ENCODE measurements at regions not wholly inside any gene's neighbourhood (a gene's known extent, or its start where the extent isn't known, plus 50 kb on each side); places are given as distances from the start of the nearest gene placed in this dataset.

DNA sequence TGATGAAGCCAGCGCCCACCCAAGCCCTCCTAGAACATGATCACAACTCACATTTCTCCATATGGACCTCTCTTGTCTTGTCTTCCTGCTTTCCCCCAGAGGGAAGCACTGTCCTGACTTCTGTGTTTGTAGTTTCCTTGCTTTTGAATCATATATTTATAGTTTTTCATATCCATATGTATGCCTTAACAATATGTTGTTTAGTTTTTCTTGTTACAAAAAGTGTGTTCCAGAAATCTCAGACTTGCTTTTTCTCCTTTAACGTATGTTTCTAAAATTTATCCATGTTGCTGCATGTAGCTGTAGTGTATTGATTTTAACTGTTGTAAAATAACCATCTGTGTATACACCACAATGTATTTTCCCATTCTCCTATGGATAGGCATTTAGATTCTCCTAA lies 182.0 kb upstream of the SMIM23 start:
- no peak overlapping the region for H3K4me3 ChIP-seq (IDR thresholded peaks at IDR 0.05; ENCODE audit: insufficient read depth, low read depth, low read length)
- H2AFZ ChIP-seq (ENCODE audit: low read depth), result no peak overlapping the region

DNA sequence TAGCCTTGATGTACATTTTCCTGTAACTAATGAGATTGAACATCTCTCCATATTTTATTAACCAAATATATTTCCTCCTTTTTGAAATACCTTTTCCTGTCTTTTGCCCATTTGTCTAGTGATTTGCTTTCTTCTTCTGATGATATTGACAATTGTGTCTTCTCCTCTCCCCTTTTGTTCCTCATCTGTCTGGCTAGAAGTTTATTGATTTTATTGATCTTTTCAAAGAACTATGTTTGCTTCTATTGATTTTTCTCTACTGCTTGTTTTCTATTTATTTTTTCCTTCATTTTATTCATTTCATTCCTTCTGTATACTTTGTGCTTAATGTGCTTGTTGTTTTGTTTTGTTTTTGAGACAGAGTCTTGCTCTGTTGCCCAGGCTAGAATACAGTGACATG lies 181.4 kb upstream of the SMIM23 start:
- TF ChIP-seq, protein P1, sequence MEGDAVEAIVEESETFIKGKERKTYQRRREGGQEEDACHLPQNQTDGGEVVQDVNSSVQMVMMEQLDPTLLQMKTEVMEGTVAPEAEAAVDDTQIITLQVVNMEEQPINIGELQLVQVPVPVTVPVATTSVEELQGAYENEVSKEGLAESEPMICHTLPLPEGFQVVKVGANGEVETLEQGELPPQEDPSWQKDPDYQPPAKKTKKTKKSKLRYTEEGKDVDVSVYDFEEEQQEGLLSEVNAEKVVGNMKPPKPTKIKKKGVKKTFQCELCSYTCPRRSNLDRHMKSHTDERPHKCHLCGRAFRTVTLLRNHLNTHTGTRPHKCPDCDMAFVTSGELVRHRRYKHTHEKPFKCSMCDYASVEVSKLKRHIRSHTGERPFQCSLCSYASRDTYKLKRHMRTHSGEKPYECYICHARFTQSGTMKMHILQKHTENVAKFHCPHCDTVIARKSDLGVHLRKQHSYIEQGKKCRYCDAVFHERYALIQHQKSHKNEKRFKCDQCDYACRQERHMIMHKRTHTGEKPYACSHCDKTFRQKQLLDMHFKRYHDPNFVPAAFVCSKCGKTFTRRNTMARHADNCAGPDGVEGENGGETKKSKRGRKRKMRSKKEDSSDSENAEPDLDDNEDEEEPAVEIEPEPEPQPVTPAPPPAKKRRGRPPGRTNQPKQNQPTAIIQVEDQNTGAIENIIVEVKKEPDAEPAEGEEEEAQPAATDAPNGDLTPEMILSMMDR (conservative IDR thresholded peaks at IDR 0.05; ENCODE audit: low read depth, low read length), result no peak
- Histone ChIP-seq H3K79me2 (ENCODE audit: insufficient read depth, low read depth) (no peaks in the 10 kb centered on the region), H3K4me2 (no peak overlapping the region), H4K20me1 (ENCODE audit: insufficient read depth) (no peaks in the 10 kb centered on the region), H3K4me3 (IDR thresholded peaks at IDR 0.05; ENCODE audit: insufficient read depth, low read depth, low read length) (no peak overlapping the region), H3K27ac (no peak overlapping the region), H3K4me1 (ENCODE audit: low read depth, poor library complexity, severe bottlenecking) (no peaks in the 10 kb centered on the region), H3K27me3 (ENCODE audit: insufficient read depth, low read depth) (no peaks in the 10 kb centered on the region), H3K9ac (no peak overlapping the region), H3K36me3 (ENCODE audit: insufficient read depth) (no peaks in the 10 kb centered on the region), H2AFZ (ENCODE audit: low read depth) (no peak overlapping the region)

More for the DNA sequence above, 182.0 kb upstream of the SMIM23 start:
- Histone ChIP-seq H3K27ac (no peak overlapping the region), H3K79me2 (ENCODE audit: insufficient read depth, low read depth) (no peaks in the 10 kb centered on the region), H3K36me3 (ENCODE audit: insufficient read depth) (no peaks in the 10 kb centered on the region), H4K20me1 (ENCODE audit: insufficient read depth) (no peaks in the 10 kb centered on the region), H3K4me1 (ENCODE audit: low read depth, poor library complexity, severe bottlenecking) (no peaks in the 10 kb centered on the region), H3K9ac (no peak overlapping the region), H3K4me2 (no peak overlapping the region), H3K27me3 (ENCODE audit: insufficient read depth, low read depth) (no peaks in the 10 kb centered on the region)
- TF ChIP-seq, protein P1 (conservative IDR thresholded peaks at IDR 0.05; ENCODE audit: low read depth, low read length), result no peak

DNA sequence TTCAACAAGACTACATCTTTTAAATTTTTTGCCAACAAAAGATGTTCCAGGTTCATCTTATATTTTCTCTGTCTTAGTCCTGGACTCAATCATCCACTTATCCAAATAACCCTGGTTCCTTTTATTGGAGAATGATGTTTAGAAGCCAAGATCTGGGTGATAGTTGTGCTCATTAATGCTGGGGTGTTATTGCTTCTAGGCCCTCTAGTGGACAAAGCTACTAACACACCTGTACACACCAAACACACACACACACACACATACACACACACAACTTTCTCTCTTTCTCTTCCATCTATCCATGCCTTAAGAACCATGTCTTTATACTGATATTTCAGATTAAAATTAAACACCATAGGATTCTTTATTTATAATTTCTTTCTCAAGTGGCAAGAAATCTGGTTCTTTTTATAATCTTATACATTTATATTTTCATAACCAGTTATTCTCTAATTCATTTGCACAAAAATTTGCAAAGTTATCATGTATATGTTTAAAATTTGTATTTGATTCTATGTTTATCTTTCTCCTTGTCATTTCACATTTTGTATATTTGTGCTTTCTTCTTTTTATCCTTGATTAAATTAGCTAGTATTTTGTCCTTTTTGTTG lies 179.1 kb upstream of the SMIM23 start:
- Histone ChIP-seq H3K4me2 (no peak overlapping the region), H3K79me2 (ENCODE audit: insufficient read depth, low read depth) (no peaks in the 10 kb centered on the region), H3K9ac (no peak overlapping the region), H3K4me1 (ENCODE audit: low read depth, poor library complexity, severe bottlenecking) (no peaks in the 10 kb centered on the region), H3K4me3 (IDR thresholded peaks at IDR 0.05; ENCODE audit: insufficient read depth, low read depth, low read length) (no peak overlapping the region), H4K20me1 (ENCODE audit: insufficient read depth) (no peaks in the 10 kb centered on the region), H2AFZ (ENCODE audit: low read depth) (no peak overlapping the region), H3K27ac (no peak overlapping the region), H3K27me3 (ENCODE audit: insufficient read depth, low read depth) (no peaks in the 10 kb centered on the region), H3K36me3 (ENCODE audit: insufficient read depth) (no peaks in the 10 kb centered on the region)
- TF ChIP-seq, protein P1 (conservative IDR thresholded peaks at IDR 0.05; ENCODE audit: low read depth, low read length), result peak; percentile 41; the same call in 1 of the 2 replicates

DNA sequence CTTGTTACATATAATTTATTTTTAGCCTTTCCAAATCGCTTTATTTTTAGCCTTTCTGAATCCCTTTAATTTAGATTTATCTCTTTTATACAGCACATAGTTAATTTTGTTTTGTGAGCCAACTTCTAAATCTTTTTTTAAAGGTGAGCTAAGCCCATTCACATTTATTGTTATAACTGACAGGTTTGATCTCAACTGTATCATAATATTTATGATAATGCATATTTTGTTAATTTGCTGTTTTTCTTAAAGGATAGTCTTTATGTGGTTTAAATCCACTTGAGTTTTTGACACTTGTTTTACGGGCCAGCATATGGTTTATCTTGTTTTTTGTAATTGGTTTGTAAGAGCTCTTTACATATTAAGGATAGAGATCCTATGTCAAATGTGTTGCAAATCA lies 177.8 kb upstream of the SMIM23 start:
- no peaks in the 10 kb centered on the region for H3K4me1 ChIP-seq (ENCODE audit: low read depth, poor library complexity, severe bottlenecking)
- H3K36me3 ChIP-seq (ENCODE audit: insufficient read depth), result no peaks in the 10 kb centered on the region
- H3K27me3 ChIP-seq (ENCODE audit: insufficient read depth, low read depth), result no peaks in the 10 kb centered on the region
- no peak overlapping the region for H3K4me3 ChIP-seq (IDR thresholded peaks at IDR 0.05; ENCODE audit: insufficient read depth, low read depth, low read length)
- TF ChIP-seq, protein P1 (conservative IDR thresholded peaks at IDR 0.05; ENCODE audit: low read depth, low read length), result no peak
- H4K20me1 ChIP-seq (ENCODE audit: insufficient read depth), result no peaks in the 10 kb centered on the region
- no peak overlapping the region for H2AFZ ChIP-seq (ENCODE audit: low read depth)
- H3K79me2 ChIP-seq (ENCODE audit: insufficient read depth, low read depth), result no peaks in the 10 kb centered on the region
- H3K27ac ChIP-seq, result no peak overlapping the region
- no peak overlapping the region for H3K9ac ChIP-seq
- H3K4me2 ChIP-seq, result no peak overlapping the region

Measured in KMS-11 (cell line).